CD8-positive, alpha-beta memory T cell (primary cell): ENCODE measurements at regions not wholly inside any gene's neighbourhood (a gene's known extent, or its start where the extent isn't known, plus 50 kb on each side); places are given as distances from the start of the nearest gene placed in this dataset.

Experiments used
- CTCF ChIA-PET: fragments of 350-600 bp; sonication (Branson Sonifier 250); formaldehyde crosslinking; loops from one replicate; lab custom pipeline; 2021; ENCODE audit warnings: antibody characterized with exemption; lab: Charles Lee
- POLR2A ChIA-PET: fragments of 350-600 bp; sonication (Branson Sonifier 250); formaldehyde crosslinking; loops from one replicate; lab custom pipeline; 2021; ENCODE audit warnings: antibody characterized with exemption; lab: Charles Lee
- DNase-seq, 5 donors: peaks; one replicate each; pipeline versions ENCODE4 v3.0.0 to v3.0.0-alpha.2; 2020 to 2022; ENCODE audit warnings: mixed read lengths in 1 of 5
- H3K27ac ChIP-seq: one replicate; pipeline ENCODE4 v1.7.0; 2013; ENCODE audit warnings: low read depth, mild to moderate bottlenecking, low read length, moderate library complexity
- H3K27me3 ChIP-seq: 2 replicates; pipeline ENCODE4 v1.7.0; 2013; ENCODE audit warnings: low read length, mild to moderate bottlenecking; ENCODE audit not compliant: insufficient read depth, poor library complexity, severe bottlenecking
- H3K36me3 ChIP-seq: 2 replicates; pipeline ENCODE4 v1.7.0; 2013; ENCODE audit warnings: mild to moderate bottlenecking, low read length, moderate library complexity; ENCODE audit not compliant: insufficient read depth
- H3K4me1 ChIP-seq: 2 replicates; pipeline ENCODE4 v1.7.0; 2013; ENCODE audit warnings: mild to moderate bottlenecking, low read length, moderate library complexity; ENCODE audit not compliant: insufficient read depth
- H3K4me3 ChIP-seq: 2 replicates; pipeline ENCODE4 v1.7.0; 2013; ENCODE audit warnings: mild to moderate bottlenecking, low read length
- H3K9me3 ChIP-seq: 2 replicates; pipeline ENCODE4 v1.7.0; 2013; ENCODE audit warnings: mild to moderate bottlenecking, low read length
- H3K27ac Mint-ChIP-seq, 8 donors: one replicate each; pipeline ENCODE4 v1.8.0; 2020 to 2021; ENCODE audit warnings: mixed read lengths in 8 of 8, mild to moderate bottlenecking in 6 of 8, inconsistent platforms in 3 of 8, moderate library complexity in 3 of 8
- H3K27me3 Mint-ChIP-seq, 2 donors: one replicate each; pipeline ENCODE4 v1.8.0; 2020 to 2021; ENCODE audit warnings: mixed read lengths in 2 of 2, mild to moderate bottlenecking in 1 of 2, moderate library complexity in 1 of 2
- H3K36me3 Mint-ChIP-seq, 3 donors: one replicate each; pipeline ENCODE4 v1.8.0; 2020 to 2021; ENCODE audit warnings: mixed read lengths in 3 of 3, inconsistent platforms in 1 of 3, mild to moderate bottlenecking in 1 of 3
- H3K4me1 Mint-ChIP-seq, 3 donors: one replicate each; pipeline ENCODE4 v1.8.0; 2020 to 2021; ENCODE audit warnings: mixed read lengths in 3 of 3, inconsistent platforms in 1 of 3, mild to moderate bottlenecking in 1 of 3
- H3K4me3 Mint-ChIP-seq, 7 donors: one replicate each; pipeline ENCODE4 v1.8.0; 2020 to 2021; ENCODE audit warnings: mixed read lengths in 7 of 7, mild to moderate bottlenecking in 6 of 7, moderate library complexity in 4 of 7, inconsistent platforms in 2 of 7
- H3K9me3 Mint-ChIP-seq, 5 donors: one replicate each; pipeline ENCODE4 v1.8.0; 2020 to 2022; ENCODE audit warnings: mixed read lengths in 5 of 5, mild to moderate bottlenecking in 3 of 5, moderate library complexity in 2 of 5, inconsistent platforms in 1 of 5

DNA sequence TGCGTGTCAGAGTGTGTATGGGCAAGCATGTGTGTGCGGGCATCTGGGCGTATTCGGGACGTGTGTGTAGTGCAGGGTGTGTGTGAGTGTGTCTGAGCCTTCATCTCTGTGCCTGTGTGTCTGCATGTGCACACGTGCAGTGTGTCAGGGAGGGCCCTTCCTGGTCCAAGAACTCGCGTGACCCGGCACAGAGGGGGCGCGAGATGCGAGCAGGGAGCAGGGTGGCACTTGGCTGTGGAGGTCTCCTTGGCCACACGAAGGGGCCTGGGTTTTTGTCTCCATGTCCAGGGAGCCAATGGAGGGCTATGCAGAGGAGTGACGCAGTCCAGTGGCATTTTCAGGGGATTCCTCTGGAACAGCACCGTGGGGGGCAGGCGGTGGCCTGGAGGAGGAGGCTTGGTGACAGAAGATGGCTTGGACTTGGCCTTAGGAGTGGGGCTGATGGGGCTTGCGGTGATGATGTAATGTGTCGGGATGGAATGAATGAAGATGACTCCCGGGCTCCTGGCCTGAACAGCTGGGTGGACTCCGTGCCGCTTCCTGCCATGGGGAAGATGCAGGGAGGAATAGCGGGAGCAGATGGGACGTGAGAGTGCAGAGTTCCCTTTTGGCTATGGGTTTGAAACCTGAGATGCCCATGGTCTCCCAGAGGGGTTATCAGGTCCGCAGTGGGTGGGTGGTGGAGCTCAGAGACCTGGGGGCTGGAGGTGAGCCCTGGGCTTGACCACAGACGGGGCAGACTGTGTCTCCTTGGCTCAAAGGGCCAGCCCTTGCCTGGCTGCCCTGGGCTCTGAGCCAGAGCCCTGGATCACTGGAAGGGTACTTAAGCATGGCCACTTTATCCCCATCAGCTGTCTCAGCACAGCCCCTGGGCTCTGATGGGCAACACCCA is 208.3 kb downstream of the PHETA1 start:
- H3K4me3 Mint-ChIP-seq: no peak overlapping the region
- no peaks in the 10 kb centered on the region for H3K36me3 Mint-ChIP-seq
- Histone ChIP-seq H3K4me3 (no peak overlapping the region), H3K9me3 (no peaks in the 10 kb centered on the region), H3K36me3 (no peaks in the 10 kb centered on the region), H3K27ac (no peak overlapping the region), H3K4me1 (no peaks in the 10 kb centered on the region), H3K27me3 (no peaks in the 10 kb centered on the region)
- CTCF ChIA-PET: no interaction called here
- no peak for DNase-seq
- no peak overlapping the region for H3K27ac Mint-ChIP-seq
- no peaks in the 10 kb centered on the region for H3K9me3 Mint-ChIP-seq
- H3K4me1 Mint-ChIP-seq: no peaks in the 10 kb centered on the region
- H3K27me3 Mint-ChIP-seq: peaks cover 4 to 25% of the 10 kb centered on the region in 2 donors
- POLR2A ChIA-PET: no interaction called here

DNA sequence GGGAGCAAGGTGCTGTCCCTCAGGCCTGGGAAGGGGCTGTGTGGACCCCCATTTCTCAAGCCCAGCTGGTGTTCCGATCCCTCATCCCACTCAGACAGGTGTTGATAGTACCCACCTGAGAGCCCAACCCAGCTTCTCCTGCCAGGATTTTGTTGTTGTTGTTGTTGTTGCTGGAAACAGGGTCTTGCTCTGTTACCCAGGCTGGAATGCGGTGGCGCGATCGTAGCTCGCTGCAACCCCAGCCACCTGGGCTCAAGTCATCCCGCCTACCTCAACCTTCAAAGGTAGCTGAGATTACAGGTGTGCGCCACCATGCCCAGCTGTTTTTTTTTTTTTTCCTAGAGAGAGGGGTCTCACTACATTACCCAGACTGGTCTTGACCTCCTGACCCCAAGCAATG is 209.9 kb downstream of the PHETA1 start:
- H3K9me3 ChIP-seq: no peaks in the 10 kb centered on the region

DNA sequence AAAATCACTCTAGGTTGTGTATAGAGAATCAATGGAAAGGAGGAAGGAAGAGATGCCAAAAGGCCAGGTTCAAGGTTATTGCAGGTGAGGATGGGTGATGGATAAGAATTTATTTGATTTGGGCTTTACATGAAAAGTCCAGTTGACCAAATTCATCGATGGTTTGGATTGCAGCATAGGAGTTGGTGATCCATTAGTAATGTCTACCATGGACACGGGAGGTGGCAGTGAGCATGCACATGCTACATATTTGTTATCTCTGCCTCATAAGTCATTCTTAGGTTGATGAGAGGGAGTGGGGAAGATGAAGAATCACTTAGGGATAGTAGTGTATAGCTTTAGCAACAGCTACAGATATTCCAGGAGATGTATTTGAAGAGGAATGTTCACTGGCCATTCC is 211.4 kb downstream of the PHETA1 start:
- DNase-seq: no peak
- Mint-ChIP-seq H3K27me3 (peaks cover 9 to 33% of the 10 kb centered on the region in 2 donors), H3K9me3 (no peaks in the 10 kb centered on the region), H3K4me1 (no peaks in the 10 kb centered on the region), H3K4me3 (no peak overlapping the region), H3K27ac (no peak overlapping the region), H3K36me3 (no peaks in the 10 kb centered on the region)
- Histone ChIP-seq H3K4me1 (no peaks in the 10 kb centered on the region), H3K27me3 (peaks cover 6% of the 10 kb centered on the region), H3K36me3 (no peaks in the 10 kb centered on the region), H3K9me3 (no peaks in the 10 kb centered on the region), H3K27ac (no peak overlapping the region), H3K4me3 (no peak overlapping the region)
- CTCF ChIA-PET: no interaction called here
- POLR2A ChIA-PET: no interaction called here

More for the DNA sequence above, 209.9 kb downstream of the PHETA1 start:
- H3K4me1 ChIP-seq: no peaks in the 10 kb centered on the region
- CTCF ChIA-PET: no interaction called here
- Mint-ChIP-seq H3K9me3 (no peaks in the 10 kb centered on the region), H3K27ac (no peak overlapping the region), H3K4me3 (no peak overlapping the region), H3K4me1 (no peaks in the 10 kb centered on the region), H3K27me3 (peaks cover 5 to 27% of the 10 kb centered on the region in 2 donors), H3K36me3 (no peaks in the 10 kb centered on the region)
- H3K27me3 ChIP-seq: peaks cover 6% of the 10 kb centered on the region
- H3K27ac ChIP-seq: no peak overlapping the region
- POLR2A ChIA-PET: no interaction called here
- no peaks in the 10 kb centered on the region for H3K36me3 ChIP-seq
- H3K4me3 ChIP-seq: no peak overlapping the region
- DNase-seq: no peak

DNA sequence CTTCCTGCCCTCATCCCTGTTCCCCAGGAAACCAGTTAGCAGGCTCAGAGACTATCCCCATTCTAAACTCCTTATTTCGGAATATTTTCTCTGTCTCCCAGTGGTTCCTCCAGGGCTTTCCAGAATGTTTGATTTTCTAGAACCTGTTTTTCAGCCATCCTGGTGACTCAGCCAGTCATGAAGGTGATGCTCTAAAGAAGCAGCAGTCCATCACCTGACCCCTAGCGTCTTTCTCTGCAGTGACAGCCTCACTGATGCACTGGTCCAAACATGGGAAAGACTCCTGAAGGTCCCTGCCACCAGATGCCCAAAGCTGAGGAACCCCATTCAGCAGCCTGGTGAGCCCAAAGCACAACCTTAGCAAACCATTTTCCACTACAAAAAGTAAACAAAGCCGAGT is 212.6 kb downstream of the PHETA1 start:
- ChIA-PET POLR2A (no interaction called here), CTCF (no interaction called here)
- peaks cover 8 to 36% of the 10 kb centered on the region in 2 donors for H3K27me3 Mint-ChIP-seq
- Histone ChIP-seq H3K27me3 (peaks cover 6% of the 10 kb centered on the region), H3K4me1 (no peaks in the 10 kb centered on the region), H3K36me3 (no peaks in the 10 kb centered on the region), H3K4me3 (no peak overlapping the region), H3K27ac (no peak overlapping the region), H3K9me3 (no peaks in the 10 kb centered on the region)
- H3K9me3 Mint-ChIP-seq: no peaks in the 10 kb centered on the region
- H3K36me3 Mint-ChIP-seq: no peaks in the 10 kb centered on the region
- no peaks in the 10 kb centered on the region for H3K4me1 Mint-ChIP-seq
- no peak for DNase-seq
- H3K27ac Mint-ChIP-seq: no peak overlapping the region
- H3K4me3 Mint-ChIP-seq: no peak overlapping the region

DNA sequence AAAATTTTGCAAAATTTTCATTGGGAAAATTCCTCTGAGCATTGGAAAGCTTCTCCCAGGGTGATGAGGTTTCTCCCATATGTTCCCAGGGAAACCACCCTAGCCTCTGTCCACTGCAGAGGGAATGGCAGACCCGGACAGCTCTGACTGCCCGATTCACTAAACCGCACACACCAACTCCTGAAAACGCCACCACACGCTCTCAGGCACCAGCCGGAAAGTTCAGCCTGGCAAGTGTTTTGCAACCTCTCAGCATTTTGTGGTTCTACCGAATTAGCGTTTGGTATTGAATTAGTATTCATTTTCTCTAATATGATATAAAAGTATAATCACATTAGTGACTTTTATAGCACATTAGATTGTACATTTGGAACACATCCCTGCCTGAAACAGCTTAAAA is 213.4 kb downstream of the PHETA1 start:
- Mint-ChIP-seq H3K27me3 (peaks cover 8 to 35% of the 10 kb centered on the region in 2 donors), H3K4me1 (no peaks in the 10 kb centered on the region), H3K27ac (no peak overlapping the region), H3K36me3 (no peaks in the 10 kb centered on the region), H3K4me3 (no peak overlapping the region), H3K9me3 (no peaks in the 10 kb centered on the region)
- CTCF ChIA-PET: no interaction called here
- POLR2A ChIA-PET: no interaction called here
- Histone ChIP-seq H3K27ac (no peak overlapping the region), H3K4me3 (no peak overlapping the region), H3K4me1 (no peaks in the 10 kb centered on the region), H3K27me3 (peaks cover 6% of the 10 kb centered on the region), H3K9me3 (no peaks in the 10 kb centered on the region), H3K36me3 (no peaks in the 10 kb centered on the region)
- DNase-seq: no peak

DNA sequence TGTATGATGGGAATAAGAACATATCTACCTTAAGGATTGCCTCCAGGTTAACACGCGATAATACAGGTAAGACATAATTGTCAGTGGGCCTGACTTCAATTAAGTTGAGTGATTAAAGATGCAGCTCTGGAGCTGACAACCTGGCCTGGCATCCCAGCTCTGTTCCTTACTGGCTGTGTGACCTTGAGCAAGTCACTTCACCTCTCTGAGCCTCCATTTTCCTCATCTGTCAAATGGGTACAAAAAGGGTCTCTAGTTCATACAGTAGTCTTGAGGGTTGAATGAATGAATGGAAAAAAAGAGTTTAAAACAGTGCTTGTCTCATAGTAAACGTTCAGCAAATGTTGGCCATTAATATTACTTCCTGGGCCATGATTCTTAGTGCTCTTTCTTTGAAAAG is 213.9 kb downstream of the PHETA1 start:
- ChIA-PET CTCF (no interaction called here), POLR2A (no interaction called here)
- peaks cover 6% of the 10 kb centered on the region for H3K27me3 ChIP-seq
- no peak for DNase-seq
- Mint-ChIP-seq H3K27ac (no peak overlapping the region), H3K4me1 (no peaks in the 10 kb centered on the region), H3K4me3 (no peak overlapping the region), H3K27me3 (peaks cover 10 to 34% of the 10 kb centered on the region in 2 donors), H3K9me3 (no peaks in the 10 kb centered on the region), H3K36me3 (no peaks in the 10 kb centered on the region)
- H3K4me1 ChIP-seq: no peaks in the 10 kb centered on the region
- no peaks in the 10 kb centered on the region for H3K9me3 ChIP-seq
- H3K27ac ChIP-seq: no peak overlapping the region
- no peak overlapping the region for H3K4me3 ChIP-seq
- H3K36me3 ChIP-seq: no peaks in the 10 kb centered on the region

DNA sequence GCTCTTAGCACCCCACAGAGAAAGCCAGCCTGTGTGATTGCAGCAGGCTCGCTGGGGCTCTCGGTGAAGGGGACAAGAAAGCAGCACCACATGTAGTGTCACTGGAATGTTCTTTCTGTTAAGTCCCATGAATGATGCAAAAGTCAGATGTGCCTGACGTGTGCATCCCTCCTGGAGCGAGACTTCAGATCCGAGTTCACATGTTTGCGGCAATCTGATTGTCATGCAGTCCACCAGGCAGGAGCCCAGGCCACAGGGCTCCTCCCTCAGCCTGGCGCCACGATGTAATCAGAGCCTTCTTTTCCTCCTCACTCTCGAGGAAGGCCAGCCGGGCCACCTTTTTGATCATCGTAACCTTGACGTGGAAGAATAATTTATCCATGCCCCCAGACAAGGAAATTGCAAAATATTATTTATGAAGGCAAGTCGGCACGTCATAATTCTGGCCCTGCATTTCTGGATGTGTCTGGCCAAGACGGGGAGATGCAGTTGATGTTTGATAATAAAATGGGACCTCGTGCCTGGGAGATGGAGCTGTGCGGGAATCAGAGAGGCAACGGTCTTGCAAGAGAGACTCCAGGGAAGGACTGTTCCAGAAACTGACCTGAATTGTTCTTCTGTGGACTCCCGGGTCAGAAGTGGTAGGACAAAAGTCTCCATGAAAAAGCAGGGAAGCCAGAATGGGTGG is 214.6 kb downstream of the PHETA1 start:
- Mint-ChIP-seq H3K27ac (no peak overlapping the region), H3K36me3 (no peaks in the 10 kb centered on the region), H3K27me3 (peaks cover 10 to 39% of the 10 kb centered on the region in 2 donors), H3K4me3 (no peak overlapping the region), H3K4me1 (no peaks in the 10 kb centered on the region), H3K9me3 (no peaks in the 10 kb centered on the region)
- H3K4me1 ChIP-seq: no peaks in the 10 kb centered on the region
- no peaks in the 10 kb centered on the region for H3K9me3 ChIP-seq
- no peak for DNase-seq
- H3K36me3 ChIP-seq: no peaks in the 10 kb centered on the region
- no peak overlapping the region for H3K4me3 ChIP-seq
- POLR2A ChIA-PET: no interaction called here
- H3K27ac ChIP-seq: no peak overlapping the region
- H3K27me3 ChIP-seq: peaks cover 6% of the 10 kb centered on the region
- CTCF ChIA-PET: no interaction called here

DNA sequence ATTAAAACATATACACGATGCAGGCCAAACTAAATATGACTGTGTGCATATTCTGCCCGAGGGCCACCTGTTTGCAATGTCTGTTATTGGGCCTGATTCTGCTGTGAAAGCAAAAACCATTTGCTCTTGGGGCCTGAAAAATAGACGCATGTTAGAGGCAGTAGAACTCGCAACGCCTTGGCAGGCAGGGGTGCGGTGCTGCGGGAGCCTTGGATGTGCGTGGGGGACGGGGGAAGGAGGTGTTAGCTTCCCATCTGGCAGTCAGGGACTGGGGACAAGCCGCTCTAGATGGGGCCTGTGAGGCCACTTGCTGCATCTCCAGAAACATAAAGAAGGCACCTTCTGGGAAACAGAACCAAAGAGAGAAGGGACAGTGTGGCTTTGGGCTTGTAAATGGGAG is 216.3 kb downstream of the PHETA1 start:
- Mint-ChIP-seq H3K4me3 (no peak overlapping the region), H3K27ac (no peak overlapping the region), H3K4me1 (no peaks in the 10 kb centered on the region), H3K27me3 (peaks cover 11 to 40% of the 10 kb centered on the region in 2 donors), H3K36me3 (no peaks in the 10 kb centered on the region), H3K9me3 (peaks cover 0 to 2% (median 0%) of the 10 kb centered on the region in 5 donors)
- POLR2A ChIA-PET: no interaction called here
- Histone ChIP-seq H3K36me3 (no peaks in the 10 kb centered on the region), H3K4me3 (no peak overlapping the region), H3K4me1 (no peaks in the 10 kb centered on the region), H3K9me3 (no peaks in the 10 kb centered on the region), H3K27ac (no peak overlapping the region), H3K27me3 (peaks cover 6% of the 10 kb centered on the region)
- no peak for DNase-seq
- CTCF ChIA-PET: no interaction called here
